ENCODE measurements at regions not wholly inside any gene's neighbourhood (a gene's known extent, or its start where the extent isn't known, plus 50 kb on each side); places are given as distances from the start of the nearest gene placed in this dataset.

DNA sequence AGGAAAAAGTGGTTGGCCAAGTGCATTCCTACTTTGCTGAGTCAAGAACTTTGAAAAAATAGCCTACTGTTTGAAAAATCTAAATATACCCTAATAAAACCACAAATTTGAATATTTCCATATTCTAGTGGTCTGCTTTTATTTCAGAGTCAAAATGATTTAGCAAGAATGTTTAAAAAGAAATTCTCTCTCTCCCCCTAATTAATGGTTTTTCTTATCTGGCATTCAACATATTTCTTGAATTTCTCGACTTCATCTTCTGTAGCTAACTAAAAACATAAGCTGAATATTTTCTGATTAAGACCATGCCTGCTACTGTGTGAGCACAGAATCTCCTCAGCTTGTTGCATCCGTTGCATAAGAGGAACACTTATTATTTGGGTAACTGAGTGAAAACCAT lies 563.5 kb upstream of the TBL1XR1 start:
- Histone ChIP-seq H3K9me3 (no peaks in the 10 kb centered on the region), H3K4me3 (no peak overlapping the region), H3K27me3 (no peaks in the 10 kb centered on the region), H3K27ac (no peak overlapping the region), H3K4me1 (peaks cover 0 to 23% of the 10 kb centered on the region in 2 donors), H3K36me3 (no peaks in the 10 kb centered on the region)
- DNase-seq (ENCODE audit: low spot score in 2 of 2): no peak
- intact Hi-C loops (cut with DNase I): no loop called here
- TF ChIP-seq, protein P1, sequence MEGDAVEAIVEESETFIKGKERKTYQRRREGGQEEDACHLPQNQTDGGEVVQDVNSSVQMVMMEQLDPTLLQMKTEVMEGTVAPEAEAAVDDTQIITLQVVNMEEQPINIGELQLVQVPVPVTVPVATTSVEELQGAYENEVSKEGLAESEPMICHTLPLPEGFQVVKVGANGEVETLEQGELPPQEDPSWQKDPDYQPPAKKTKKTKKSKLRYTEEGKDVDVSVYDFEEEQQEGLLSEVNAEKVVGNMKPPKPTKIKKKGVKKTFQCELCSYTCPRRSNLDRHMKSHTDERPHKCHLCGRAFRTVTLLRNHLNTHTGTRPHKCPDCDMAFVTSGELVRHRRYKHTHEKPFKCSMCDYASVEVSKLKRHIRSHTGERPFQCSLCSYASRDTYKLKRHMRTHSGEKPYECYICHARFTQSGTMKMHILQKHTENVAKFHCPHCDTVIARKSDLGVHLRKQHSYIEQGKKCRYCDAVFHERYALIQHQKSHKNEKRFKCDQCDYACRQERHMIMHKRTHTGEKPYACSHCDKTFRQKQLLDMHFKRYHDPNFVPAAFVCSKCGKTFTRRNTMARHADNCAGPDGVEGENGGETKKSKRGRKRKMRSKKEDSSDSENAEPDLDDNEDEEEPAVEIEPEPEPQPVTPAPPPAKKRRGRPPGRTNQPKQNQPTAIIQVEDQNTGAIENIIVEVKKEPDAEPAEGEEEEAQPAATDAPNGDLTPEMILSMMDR (IDR thresholded peaks at IDR 0.05): no peak

DNA sequence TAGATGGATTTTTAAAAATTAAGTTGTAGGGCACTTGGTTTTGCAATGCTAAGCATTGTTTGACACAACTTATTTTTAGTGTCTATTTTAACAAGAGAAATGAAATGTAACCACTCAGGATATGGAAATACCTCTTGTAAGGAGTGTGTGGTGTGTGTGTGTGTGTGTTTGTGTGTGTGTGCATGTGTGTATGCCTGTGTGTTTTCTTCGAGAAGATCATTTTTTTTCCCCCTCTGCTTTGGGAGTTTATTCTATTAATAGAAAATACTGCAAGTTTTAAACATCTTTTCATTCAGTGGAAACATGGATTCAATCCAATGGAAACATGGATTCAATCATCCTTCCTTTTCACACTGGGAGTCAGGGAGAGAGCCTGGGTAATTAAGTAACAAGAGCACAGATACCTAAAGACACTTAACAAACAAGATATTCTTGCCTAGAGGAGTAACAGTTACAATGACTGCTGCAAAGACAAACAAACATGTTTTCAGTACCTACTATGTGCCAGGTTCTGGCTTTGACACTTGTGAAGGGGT lies 567.2 kb upstream of the TBL1XR1 start:
- DNase-seq (ENCODE audit: low spot score in 2 of 2): no peak
- H3K4me1 ChIP-seq: peaks cover 0 to 16% of the 10 kb centered on the region in 2 donors
- TF ChIP-seq, protein P1 (IDR thresholded peaks at IDR 0.05): no peak
- H3K27ac ChIP-seq: peak overlapping the region; percentile 51 to 64
- no peaks in the 10 kb centered on the region for H3K27me3 ChIP-seq
- intact Hi-C loops (cut with DNase I): no loop called here
- peaks cover 0 to 6% of the 10 kb centered on the region in 2 donors for H3K9me3 ChIP-seq
- no peak overlapping the region for H3K4me3 ChIP-seq
- no peaks in the 10 kb centered on the region for H3K36me3 ChIP-seq

DNA sequence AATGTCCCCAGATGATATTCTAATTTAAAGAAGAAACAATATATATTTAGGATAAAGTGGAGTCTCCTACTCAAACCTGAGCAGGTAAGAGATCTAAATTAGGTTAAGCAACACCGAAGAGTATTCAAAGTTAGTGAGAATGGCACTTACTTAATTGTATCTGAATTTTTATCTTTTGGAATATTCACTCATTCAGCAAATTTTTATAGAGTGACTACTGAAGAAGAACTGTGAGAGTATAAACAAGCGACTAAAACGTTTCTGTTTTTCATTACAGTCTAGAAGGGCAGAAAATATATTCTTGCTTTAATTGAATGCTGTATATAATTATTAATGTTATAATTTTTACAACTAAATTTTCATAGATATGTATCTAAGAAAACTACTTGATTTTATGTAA lies 567.7 kb upstream of the TBL1XR1 start:
- H3K27ac ChIP-seq: peak overlapping the region; percentile 51 to 64
- TF ChIP-seq, protein P1 (IDR thresholded peaks at IDR 0.05): no peak
- intact Hi-C loops (cut with DNase I): no loop called here

DNA sequence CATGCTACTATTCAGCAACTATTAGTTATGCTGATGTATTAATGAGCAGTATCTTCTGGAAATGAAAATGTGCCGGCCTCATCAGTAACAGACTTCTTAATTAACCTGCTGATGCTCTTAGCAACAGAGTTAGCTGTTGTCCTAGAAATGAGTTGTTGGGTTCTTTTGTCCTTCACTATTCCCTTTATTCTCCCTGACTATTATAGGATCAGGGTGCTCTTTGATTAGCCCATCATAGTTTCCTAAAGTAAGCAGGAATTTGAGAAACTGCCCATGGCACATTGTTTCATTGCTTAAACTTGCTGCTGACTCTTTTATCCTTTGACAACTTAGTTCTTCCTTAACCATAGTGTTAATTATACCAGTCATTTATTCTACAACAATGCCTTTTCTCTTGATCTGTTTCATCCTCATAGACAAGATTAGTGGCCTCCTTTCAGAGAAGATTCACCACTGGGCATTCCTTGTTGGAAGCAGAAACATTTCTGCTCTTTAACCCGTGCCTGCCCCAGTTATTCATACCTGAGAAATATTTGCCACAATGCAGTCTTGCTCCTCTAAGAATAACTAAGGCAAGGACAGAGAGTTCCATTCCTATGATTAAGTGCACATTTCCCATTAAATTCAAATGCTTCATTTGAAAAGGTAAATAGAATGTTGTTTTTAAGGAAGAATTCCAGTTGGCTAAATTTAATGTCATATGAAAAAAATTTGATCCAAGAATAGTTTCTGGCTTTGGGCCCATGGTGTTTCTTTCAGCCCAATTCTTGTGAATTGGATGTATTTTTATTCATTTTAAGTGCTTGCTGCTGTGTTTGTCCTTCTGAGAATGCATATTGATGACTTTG lies 573.3 kb upstream of the TBL1XR1 start:
- DNase-seq (ENCODE audit: low spot score in 2 of 2): no peak
- Histone ChIP-seq H3K27me3 (no peaks in the 10 kb centered on the region), H3K9me3 (peaks cover 0 to 6% of the 10 kb centered on the region in 2 donors), H3K4me3 (no peak overlapping the region), H3K36me3 (no peaks in the 10 kb centered on the region), H3K4me1 (peaks cover 4 to 28% of the 10 kb centered on the region in 2 donors), H3K27ac (peak overlapping the region; percentile 70 to 82)
- TF ChIP-seq, protein P1 (IDR thresholded peaks at IDR 0.05): no peak
- intact Hi-C loops (cut with DNase I): loop anchor here (5.0 kb wide), 1 partner anchor 48 kb away; no protein-coding TSS in a partner anchor

More for the DNA sequence above, 567.7 kb upstream of the TBL1XR1 start:
- Histone ChIP-seq H3K4me3 (no peak overlapping the region), H3K9me3 (peaks cover 0 to 6% of the 10 kb centered on the region in 2 donors), H3K4me1 (peaks cover 0 to 16% of the 10 kb centered on the region in 2 donors), H3K36me3 (no peaks in the 10 kb centered on the region), H3K27me3 (no peaks in the 10 kb centered on the region)
- no peak for DNase-seq (ENCODE audit: low spot score in 2 of 2)

GRCh38 chr3:177771780-177772179 lies 574.5 kb upstream of the TBL1XR1 start:
- no peak for DNase-seq (ENCODE audit: low spot score in 2 of 2)
- Histone ChIP-seq H3K9me3 (peaks cover 0 to 6% of the 10 kb centered on the region in 2 donors), H3K36me3 (no peaks in the 10 kb centered on the region), H3K4me3 (no peak overlapping the region), H3K27me3 (no peaks in the 10 kb centered on the region), H3K27ac (peak overlapping the region; percentile 70 to 82), H3K4me1 (peaks cover 4 to 36% of the 10 kb centered on the region in 2 donors)
- intact Hi-C loops (cut with DNase I): loop anchor here (5.0 kb wide), 1 partner anchor 49 kb away; no protein-coding TSS in a partner anchor
- TF ChIP-seq, protein P1 (IDR thresholded peaks at IDR 0.05): no peak

Measured in ascending aorta (tissue), 2 donors.